ENCODE measurements at regions not wholly inside any gene's neighbourhood (a gene's known extent, or its start where the extent isn't known, plus 50 kb on each side); places are given as distances from the start of the nearest gene placed in this dataset.

- no peak for TF ChIP-seq CTCF (IDR thresholded peaks at IDR 0.05)
- TF ChIP-seq POLR2A (IDR thresholded peaks at IDR 0.05): no peak
These were observed 144.5 kb upstream of the FNDC3A start for GRCh38 chr13:48831248-48831647.
